ENCODE measurements at regions not wholly inside any gene's neighbourhood (a gene's known extent, or its start where the extent isn't known, plus 50 kb on each side); places are given as distances from the start of the nearest gene placed in this dataset.
A peak's percentile ranks its signal among the peaks of the same experiment; 100 is the strongest.

- peaks cover 56% of the 10 kb centered on the region for H3K27me3 ChIP-seq (ENCODE audit: insufficient read depth, low read length)
- DNase-seq (ENCODE audit: insufficient read length, low spot score, missing footprints): peak; percentile 31
- no peak overlapping the region for H3K27ac ChIP-seq (ENCODE audit: low read depth, low read length)
- no peak overlapping the region for H3K4me2 ChIP-seq (ENCODE audit: insufficient read depth, low read length)
- no peaks in the 10 kb centered on the region for H3K36me3 ChIP-seq (ENCODE audit: insufficient read depth, low read length)
- no peaks in the 10 kb centered on the region for H3K79me2 ChIP-seq (ENCODE audit: insufficient read depth, low read length)
- no peak for TF ChIP-seq CTCF (IDR thresholded peaks at IDR 0.05; ENCODE audit: extremely low read depth, low read depth, low read length)
- no peak overlapping the region for H3K4me3 ChIP-seq (ENCODE audit: insufficient read depth, low read length)
- H3K4me1 ChIP-seq (ENCODE audit: insufficient read depth, low read length): no peaks in the 10 kb centered on the region
- H2AFZ ChIP-seq (ENCODE audit: low read length): no peak overlapping the region
- H4K20me1 ChIP-seq (ENCODE audit: insufficient read depth, low read length): no peaks in the 10 kb centered on the region
- H3K9me3 ChIP-seq (ENCODE audit: low read depth, low read length): no peaks in the 10 kb centered on the region
Observed at GRCh38 chr3:195005759-195006510, 265.0 kb downstream of the XXYLT1 start.

GRCh38 chr3:195007151-195007550 lies 263.8 kb downstream of the XXYLT1 start:
- no peak overlapping the region for H2AFZ ChIP-seq (ENCODE audit: low read length)
- no peaks in the 10 kb centered on the region for H3K36me3 ChIP-seq (ENCODE audit: insufficient read depth, low read length)
- H3K27me3 ChIP-seq (ENCODE audit: insufficient read depth, low read length): peaks cover 53% of the 10 kb centered on the region
- no peaks in the 10 kb centered on the region for H3K4me1 ChIP-seq (ENCODE audit: insufficient read depth, low read length)
- no peaks in the 10 kb centered on the region for H3K79me2 ChIP-seq (ENCODE audit: insufficient read depth, low read length)
- no peak overlapping the region for H3K27ac ChIP-seq (ENCODE audit: low read depth, low read length)
- DNase-seq (ENCODE audit: insufficient read length, low spot score, missing footprints): no peak
- H3K4me2 ChIP-seq (ENCODE audit: insufficient read depth, low read length): no peak overlapping the region
- no peak for TF ChIP-seq CTCF (IDR thresholded peaks at IDR 0.05; ENCODE audit: extremely low read depth, low read depth, low read length)
- no peak overlapping the region for H3K4me3 ChIP-seq (ENCODE audit: insufficient read depth, low read length)
- no peaks in the 10 kb centered on the region for H4K20me1 ChIP-seq (ENCODE audit: insufficient read depth, low read length)
- H3K9me3 ChIP-seq (ENCODE audit: low read depth, low read length): no peaks in the 10 kb centered on the region

- no peak overlapping the region for H3K27ac ChIP-seq (ENCODE audit: low read depth, low read length)
- H3K4me2 ChIP-seq (ENCODE audit: insufficient read depth, low read length): no peak overlapping the region
- H3K79me2 ChIP-seq (ENCODE audit: insufficient read depth, low read length): no peaks in the 10 kb centered on the region
- H3K4me1 ChIP-seq (ENCODE audit: insufficient read depth, low read length): no peaks in the 10 kb centered on the region
- peaks cover 56% of the 10 kb centered on the region for H3K27me3 ChIP-seq (ENCODE audit: insufficient read depth, low read length)
- H3K4me3 ChIP-seq (ENCODE audit: insufficient read depth, low read length): no peak overlapping the region
- no peaks in the 10 kb centered on the region for H3K36me3 ChIP-seq (ENCODE audit: insufficient read depth, low read length)
- H3K9me3 ChIP-seq (ENCODE audit: low read depth, low read length): no peaks in the 10 kb centered on the region
- no peak for TF ChIP-seq CTCF (IDR thresholded peaks at IDR 0.05; ENCODE audit: extremely low read depth, low read depth, low read length)
- no peaks in the 10 kb centered on the region for H4K20me1 ChIP-seq (ENCODE audit: insufficient read depth, low read length)
- H2AFZ ChIP-seq (ENCODE audit: low read length): no peak overlapping the region
- DNase-seq (ENCODE audit: insufficient read length, low spot score, missing footprints): peak; percentile 35
Observed at GRCh38 chr3:195007766-195008165, 263.2 kb downstream of the XXYLT1 start.

GRCh38 chr3:195008816-195009215 lies 262.1 kb downstream of the XXYLT1 start:
- H2AFZ ChIP-seq (ENCODE audit: low read length): no peak overlapping the region
- H3K27me3 ChIP-seq (ENCODE audit: insufficient read depth, low read length): peaks cover 62% of the 10 kb centered on the region
- no peak overlapping the region for H3K27ac ChIP-seq (ENCODE audit: low read depth, low read length)
- DNase-seq (ENCODE audit: insufficient read length, low spot score, missing footprints): peak; percentile 38
- H3K4me3 ChIP-seq (ENCODE audit: insufficient read depth, low read length): no peak overlapping the region
- H3K4me2 ChIP-seq (ENCODE audit: insufficient read depth, low read length): no peak overlapping the region
- no peaks in the 10 kb centered on the region for H3K9me3 ChIP-seq (ENCODE audit: low read depth, low read length)
- H3K79me2 ChIP-seq (ENCODE audit: insufficient read depth, low read length): no peaks in the 10 kb centered on the region
- no peaks in the 10 kb centered on the region for H4K20me1 ChIP-seq (ENCODE audit: insufficient read depth, low read length)
- TF ChIP-seq CTCF (IDR thresholded peaks at IDR 0.05; ENCODE audit: extremely low read depth, low read depth, low read length): no peak
- H3K4me1 ChIP-seq (ENCODE audit: insufficient read depth, low read length): no peaks in the 10 kb centered on the region
- no peaks in the 10 kb centered on the region for H3K36me3 ChIP-seq (ENCODE audit: insufficient read depth, low read length)
